ENCODE measurements at regions not wholly inside any gene's neighbourhood (a gene's known extent, or its start where the extent isn't known, plus 50 kb on each side); places are given as distances from the start of the nearest gene placed in this dataset.

- Histone ChIP-seq H3K36me3 (ENCODE audit: control insufficient read depth in 1 of 2, insufficient read depth in 2 of 2, low read length in 2 of 2) (no peaks in the 10 kb centered on the region), H3K18ac (ENCODE audit: low read length) (no peak overlapping the region), H2BK5ac (ENCODE audit: low read depth, low read length, poor library complexity) (no peak overlapping the region), H3K4ac (ENCODE audit: low read depth, low read length) (no peak overlapping the region), H3K14ac (ENCODE audit: low read length) (no peak overlapping the region), H2AFZ (ENCODE audit: insufficient read depth, low read length, poor library complexity) (no peak overlapping the region), H3K4me2 (ENCODE audit: low read length) (no peak overlapping the region), H3K79me1 (ENCODE audit: low read length) (no peaks in the 10 kb centered on the region), H2AK5ac (ENCODE audit: low read length) (no peak overlapping the region), H2BK120ac (ENCODE audit: insufficient read depth, low read length, poor library complexity) (no peak overlapping the region), H4K91ac (ENCODE audit: low read depth, low read length) (no peak overlapping the region), H2BK12ac (ENCODE audit: low read length) (no peak overlapping the region), H3K79me2 (ENCODE audit: control insufficient read depth, insufficient read depth, low read length, poor library complexity) (no peaks in the 10 kb centered on the region), H3K27me3 (ENCODE audit: insufficient read depth, low read length) (peaks cover 3% of the 10 kb centered on the region), H3K27ac (ENCODE audit: low read depth, low read length) (no peak overlapping the region), H3K23ac (ENCODE audit: low read length) (no peak overlapping the region), H3K9me3 (ENCODE audit: insufficient read depth, low read depth, low read length) (no peaks in the 10 kb centered on the region), H3K4me3 (ENCODE audit: low read depth, low read length) (no peak overlapping the region), H4K8ac (ENCODE audit: low read depth, low read length) (no peak overlapping the region), H4K12ac (ENCODE audit: low read depth, low read length) (no peak overlapping the region), H3K4me1 (ENCODE audit: control insufficient read depth in 1 of 2, insufficient read depth in 2 of 2, low read length in 2 of 2) (peaks cover 5% of the 10 kb centered on the region in 2 experiments), H3K9ac (ENCODE audit: low read length) (no peak overlapping the region)
- no CpG with 5 or more reads among the region's 3 CpGs for WGBS (ENCODE audit: extremely low coverage, insufficient coverage, insufficient read length)
- no peak for DNase-seq
Observed at GRCh38 chr15:93282808-93283207, 193.8 kb upstream of the RGMA start.

- H3K9ac ChIP-seq (ENCODE audit: low read length), result no peak overlapping the region
- H2BK5ac ChIP-seq (ENCODE audit: low read depth, low read length, poor library complexity), result no peak overlapping the region
- no peak overlapping the region for H3K4me3 ChIP-seq (ENCODE audit: low read depth, low read length)
- H3K79me1 ChIP-seq (ENCODE audit: low read length), result no peaks in the 10 kb centered on the region
- no peak overlapping the region for H3K4me2 ChIP-seq (ENCODE audit: low read length)
- H3K14ac ChIP-seq (ENCODE audit: low read length), result no peak overlapping the region
- H2BK12ac ChIP-seq (ENCODE audit: low read length), result no peak overlapping the region
- H3K18ac ChIP-seq (ENCODE audit: low read length), result no peak overlapping the region
- H4K91ac ChIP-seq (ENCODE audit: low read depth, low read length), result no peak overlapping the region
- peaks cover 3% of the 10 kb centered on the region for H3K27me3 ChIP-seq (ENCODE audit: insufficient read depth, low read length)
- no peaks in the 10 kb centered on the region for H3K79me2 ChIP-seq (ENCODE audit: control insufficient read depth, insufficient read depth, low read length, poor library complexity)
- no peak overlapping the region for H2AFZ ChIP-seq (ENCODE audit: insufficient read depth, low read length, poor library complexity)
- no peaks in the 10 kb centered on the region for H3K9me3 ChIP-seq (ENCODE audit: insufficient read depth, low read depth, low read length)
- H2BK120ac ChIP-seq (ENCODE audit: insufficient read depth, low read length, poor library complexity), result no peak overlapping the region
- H2AK5ac ChIP-seq (ENCODE audit: low read length), result no peak overlapping the region
- no peak overlapping the region for H4K8ac ChIP-seq (ENCODE audit: low read depth, low read length)
- peaks cover 5% of the 10 kb centered on the region in 2 experiments for H3K4me1 ChIP-seq (ENCODE audit: control insufficient read depth in 1 of 2, insufficient read depth in 2 of 2, low read length in 2 of 2)
- H3K23ac ChIP-seq (ENCODE audit: low read length), result no peak overlapping the region
- no peak overlapping the region for H3K4ac ChIP-seq (ENCODE audit: low read depth, low read length)
- H3K36me3 ChIP-seq (ENCODE audit: control insufficient read depth in 1 of 2, insufficient read depth in 2 of 2, low read length in 2 of 2), result no peaks in the 10 kb centered on the region
- H4K12ac ChIP-seq (ENCODE audit: low read depth, low read length), result no peak overlapping the region
- no CpG with 5 or more reads among the region's 3 CpGs for WGBS (ENCODE audit: extremely low coverage, insufficient coverage, insufficient read length)
- DNase-seq, result no peak
- H3K27ac ChIP-seq (ENCODE audit: low read depth, low read length), result no peak overlapping the region
Observed at GRCh38 chr15:93278783-93279182, 189.8 kb upstream of the RGMA start.

GRCh38 chr15:93278006-93278405, 189.0 kb upstream of the RGMA start:
- no peak overlapping the region for H2BK12ac ChIP-seq (ENCODE audit: low read length)
- no peak overlapping the region for H3K9ac ChIP-seq (ENCODE audit: low read length)
- no peak overlapping the region for H2BK5ac ChIP-seq (ENCODE audit: low read depth, low read length, poor library complexity)
- no peak overlapping the region for H3K14ac ChIP-seq (ENCODE audit: low read length)
- no peak overlapping the region for H3K27ac ChIP-seq (ENCODE audit: low read depth, low read length)
- peaks cover 5% of the 10 kb centered on the region in 2 experiments for H3K4me1 ChIP-seq (ENCODE audit: control insufficient read depth in 1 of 2, insufficient read depth in 2 of 2, low read length in 2 of 2)
- H3K4me2 ChIP-seq (ENCODE audit: low read length), result no peak overlapping the region
- no peak overlapping the region for H4K8ac ChIP-seq (ENCODE audit: low read depth, low read length)
- H3K4ac ChIP-seq (ENCODE audit: low read depth, low read length), result no peak overlapping the region
- H3K27me3 ChIP-seq (ENCODE audit: insufficient read depth, low read length), result peaks cover 3% of the 10 kb centered on the region
- H4K91ac ChIP-seq (ENCODE audit: low read depth, low read length), result no peak overlapping the region
- H4K12ac ChIP-seq (ENCODE audit: low read depth, low read length), result no peak overlapping the region
- H3K18ac ChIP-seq (ENCODE audit: low read length), result no peak overlapping the region
- H2BK120ac ChIP-seq (ENCODE audit: insufficient read depth, low read length, poor library complexity), result no peak overlapping the region
- H3K79me1 ChIP-seq (ENCODE audit: low read length), result no peaks in the 10 kb centered on the region
- no peak overlapping the region for H3K23ac ChIP-seq (ENCODE audit: low read length)
- no peaks in the 10 kb centered on the region for H3K79me2 ChIP-seq (ENCODE audit: control insufficient read depth, insufficient read depth, low read length, poor library complexity)
- no peak overlapping the region for H3K4me3 ChIP-seq (ENCODE audit: low read depth, low read length)
- no peaks in the 10 kb centered on the region for H3K9me3 ChIP-seq (ENCODE audit: insufficient read depth, low read depth, low read length)
- no CpG with 5 or more reads among the region's 10 CpGs for WGBS (ENCODE audit: extremely low coverage, insufficient coverage, insufficient read length)
- H2AFZ ChIP-seq (ENCODE audit: insufficient read depth, low read length, poor library complexity), result no peak overlapping the region
- no peaks in the 10 kb centered on the region for H3K36me3 ChIP-seq (ENCODE audit: control insufficient read depth in 1 of 2, insufficient read depth in 2 of 2, low read length in 2 of 2)
- H2AK5ac ChIP-seq (ENCODE audit: low read length), result no peak overlapping the region
- DNase-seq, result no peak

DNA sequence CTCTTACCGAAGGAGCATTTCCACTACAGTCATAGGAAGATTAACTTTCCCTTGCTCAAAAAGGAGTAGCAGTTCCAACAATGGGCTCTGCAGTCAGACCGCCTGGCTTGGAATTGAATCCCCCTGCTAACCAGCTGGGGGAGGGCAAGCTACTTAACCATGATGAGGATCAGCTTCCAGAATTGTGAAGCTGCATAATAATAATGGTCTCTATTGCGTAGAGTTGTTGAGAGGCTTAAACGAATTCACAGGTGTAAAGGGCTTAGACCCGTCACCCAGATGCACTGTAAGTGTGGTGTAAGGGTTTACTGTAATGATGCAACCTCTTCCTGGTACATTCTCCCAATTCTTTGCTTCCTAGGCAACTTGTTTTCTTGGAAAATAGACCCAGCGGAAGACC, 185.2 kb upstream of the RGMA start:
- no peak overlapping the region for H4K91ac ChIP-seq (ENCODE audit: low read depth, low read length)
- no peaks in the 10 kb centered on the region for H3K79me2 ChIP-seq (ENCODE audit: control insufficient read depth, insufficient read depth, low read length, poor library complexity)
- no peak overlapping the region for H3K23ac ChIP-seq (ENCODE audit: low read length)
- no peaks in the 10 kb centered on the region for H3K79me1 ChIP-seq (ENCODE audit: low read length)
- H3K27me3 ChIP-seq (ENCODE audit: insufficient read depth, low read length), result no peaks in the 10 kb centered on the region
- no peak overlapping the region for H3K27ac ChIP-seq (ENCODE audit: low read depth, low read length)
- no peak overlapping the region for H3K18ac ChIP-seq (ENCODE audit: low read length)
- H3K4me3 ChIP-seq (ENCODE audit: low read depth, low read length), result no peak overlapping the region
- H3K14ac ChIP-seq (ENCODE audit: low read length), result no peak overlapping the region
- H3K4ac ChIP-seq (ENCODE audit: low read depth, low read length), result no peak overlapping the region
- no CpG with 5 or more reads among the region's 6 CpGs for WGBS (ENCODE audit: extremely low coverage, insufficient coverage, insufficient read length)
- H2AK5ac ChIP-seq (ENCODE audit: low read length), result no peak overlapping the region
- peaks cover 2% of the 10 kb centered on the region for H3K9me3 ChIP-seq (ENCODE audit: insufficient read depth, low read depth, low read length)
- H2BK5ac ChIP-seq (ENCODE audit: low read depth, low read length, poor library complexity), result no peak overlapping the region
- H3K9ac ChIP-seq (ENCODE audit: low read length), result no peak overlapping the region
- no peak overlapping the region for H4K8ac ChIP-seq (ENCODE audit: low read depth, low read length)
- no peak overlapping the region for H2AFZ ChIP-seq (ENCODE audit: insufficient read depth, low read length, poor library complexity)
- peak in 1 of 2 donors; percentile 61 for DNase-seq
- no peaks in the 10 kb centered on the region for H3K36me3 ChIP-seq (ENCODE audit: control insufficient read depth in 1 of 2, insufficient read depth in 2 of 2, low read length in 2 of 2)
- H4K12ac ChIP-seq (ENCODE audit: low read depth, low read length), result no peak overlapping the region
- H3K4me2 ChIP-seq (ENCODE audit: low read length), result no peak overlapping the region
- H3K4me1 ChIP-seq (ENCODE audit: control insufficient read depth in 1 of 2, insufficient read depth in 2 of 2, low read length in 2 of 2), result no peaks in the 10 kb centered on the region
- no peak overlapping the region for H2BK120ac ChIP-seq (ENCODE audit: insufficient read depth, low read length, poor library complexity)
- H2BK12ac ChIP-seq (ENCODE audit: low read length), result no peak overlapping the region

All from trophoblast cell (in vitro differentiated cells and primary cell).